CD14-positive monocyte (primary cell): ENCODE measurements at regions not wholly inside any gene's neighbourhood (a gene's known extent, or its start where the extent isn't known, plus 50 kb on each side); places are given as distances from the start of the nearest gene placed in this dataset.
"Not testable (repeated sequence)": the region's sequence is repeated elsewhere in the genome, so short reads cannot be mapped to it uniquely, and the experiment has no call there.

Experiments
- DNase-seq, 3 donors: peaks; one replicate each; pipeline ENCODE4 v3.0.0-alpha.2; 2011 to 2022
- H2AFZ ChIP-seq: 2 replicates; pipeline ENCODE4 v1.6.0; 2012; ENCODE audit warnings: mild to moderate bottlenecking, low read depth, low read length, inconsistent platforms; ENCODE audit not compliant: insufficient read depth, poor library complexity, severe bottlenecking
- H3K27ac ChIP-seq, 2 donors: 1 replicate in 1 of 2; 2 replicates in 1 of 2; pipeline ENCODE4 v1.5.1; 2012 to 2013; ENCODE audit warnings: low read length in 2 of 2, control low read depth in 1 of 2, inconsistent platforms in 1 of 2, low read depth in 1 of 2, mild to moderate bottlenecking in 1 of 2
- H3K27me3 ChIP-seq, 2 donors: one replicate each; pipeline versions ENCODE4 v1.6.0 to v1.6.1; 2011 to 2013; ENCODE audit warnings: low read length in 2 of 2; ENCODE audit not compliant: control insufficient read depth in 2 of 2, insufficient read depth in 2 of 2
- H3K36me3 ChIP-seq, 2 donors: replicated peaks in 1 of 2; 1 replicate in 1 of 2; 2 replicates in 1 of 2; pipeline versions ENCODE4 v1.5.1 to v1.6.1; 2012 to 2013; ENCODE audit warnings: low read length in 2 of 2, control low read depth in 1 of 2, inconsistent platforms in 1 of 2, mild to moderate bottlenecking in 1 of 2; ENCODE audit not compliant: insufficient read depth in 2 of 2, control insufficient read depth in 1 of 2
- H3K4me1 ChIP-seq, 2 donors: 1 replicate in 1 of 2; 2 replicates in 1 of 2; pipeline versions ENCODE4 v1.5.1 to v1.6.1; 2012 to 2013; ENCODE audit warnings: low read length in 2 of 2, control low read depth in 1 of 2, inconsistent platforms in 1 of 2, mild to moderate bottlenecking in 1 of 2, moderate library complexity in 1 of 2; ENCODE audit not compliant: insufficient read depth in 2 of 2, control insufficient read depth in 1 of 2
- H3K4me2 ChIP-seq: replicated peaks from 2 replicates; pipeline ENCODE3; 2012; ENCODE audit warnings: low read length, moderate library complexity, mild to moderate bottlenecking; ENCODE audit not compliant: poor library complexity, severe bottlenecking; ENCODE audit errors: extremely low read depth
- H3K4me3 ChIP-seq, 3 experiments: fragments of 200-600 bp in 1 of 3; sonication (generic) in 1 of 3; replicated peaks in 1 of 3; 1 replicate in 2 of 3; 2 replicates in 1 of 3; pipeline ENCODE4 v1.5.1; 2011 to 2013; ENCODE audit warnings: low read length in 3 of 3, mild to moderate bottlenecking in 3 of 3, control low read depth in 2 of 3, low read depth in 2 of 3, inconsistent platforms in 1 of 3, moderate library complexity in 1 of 3
- H3K79me2 ChIP-seq: 2 replicates; pipeline ENCODE4 v1.6.0; 2012; ENCODE audit warnings: mild to moderate bottlenecking, control low read depth, inconsistent platforms, low read length, moderate library complexity; ENCODE audit not compliant: insufficient read depth
- H3K9ac ChIP-seq: 2 replicates; pipeline ENCODE4 v1.6.0; 2017; ENCODE audit warnings: low read length, mild to moderate bottlenecking; ENCODE audit not compliant: insufficient read depth, poor library complexity, severe bottlenecking
- H3K9me3 ChIP-seq, 2 donors: replicated peaks in 1 of 2; 1 replicate in 1 of 2; 2 replicates in 1 of 2; pipeline versions ENCODE4 v1.5.1 to v1.6.1; 2012 to 2013; ENCODE audit warnings: low read length in 2 of 2, control low read depth in 1 of 2; ENCODE audit not compliant: control insufficient read depth in 1 of 2, insufficient read depth in 1 of 2
- H4K20me1 ChIP-seq: 2 replicates; pipeline ENCODE4 v1.6.0; 2012; ENCODE audit warnings: mild to moderate bottlenecking, low read length, control low read depth, moderate library complexity; ENCODE audit not compliant: insufficient read depth
- H3K27ac Mint-ChIP-seq, 7 donors: one replicate each; pipeline ENCODE4 v1.8.0; 2020; ENCODE audit warnings: mild to moderate bottlenecking in 7 of 7, mixed read lengths in 7 of 7, moderate library complexity in 6 of 7, inconsistent platforms in 2 of 7
- H3K27me3 Mint-ChIP-seq, 3 donors: one replicate each; pipeline ENCODE4 v1.8.0; 2021 to 2022; ENCODE audit warnings: low read depth in 3 of 3, mild to moderate bottlenecking in 3 of 3, mixed read lengths in 3 of 3, moderate library complexity in 3 of 3, inconsistent platforms in 1 of 3
- H3K36me3 Mint-ChIP-seq, 2 donors: one replicate each; pipeline ENCODE4 v1.8.0; 2020; ENCODE audit warnings: mixed read lengths in 2 of 2, inconsistent platforms in 1 of 2, mild to moderate bottlenecking in 1 of 2
- H3K4me1 Mint-ChIP-seq: one replicate; pipeline ENCODE4 v1.8.0; 2020; ENCODE audit warnings: mild to moderate bottlenecking, mixed read lengths
- H3K4me3 Mint-ChIP-seq, 2 donors: one replicate each; pipeline ENCODE4 v1.8.0; 2020; ENCODE audit warnings: mild to moderate bottlenecking in 2 of 2, mixed read lengths in 2 of 2, moderate library complexity in 1 of 2
- H3K9me3 Mint-ChIP-seq, 7 donors: one replicate each; pipeline ENCODE4 v1.8.0; 2020 to 2022; ENCODE audit warnings: mixed read lengths in 7 of 7, mild to moderate bottlenecking in 6 of 7, moderate library complexity in 6 of 7, inconsistent platforms in 2 of 7
- WGBS: methylation state at CpG from one replicate; pipeline ENCODE4 v1.1.5; 2013; ENCODE audit warnings: missing lambda C conversion rate; ENCODE audit not compliant: insufficient coverage; 5-methylcytosine and 5-hydroxymethylcytosine counted together
- intact Hi-C, 2 donors: fragments of 100-400 bp; cut with micrococcal nuclease; formaldehyde crosslinking; loops; one replicate each; pipeline versions ENCODE4 v1.15.0 to v1.15.1; 2023
- TF ChIP-seq, protein P1 (sequence below): fragments of 200-600 bp; IDR thresholded peaks from one replicate; pipeline ENCODE4 v1.8.0; 2022; ENCODE audit warnings: antibody characterized with exemption, mild to moderate bottlenecking

DNA sequence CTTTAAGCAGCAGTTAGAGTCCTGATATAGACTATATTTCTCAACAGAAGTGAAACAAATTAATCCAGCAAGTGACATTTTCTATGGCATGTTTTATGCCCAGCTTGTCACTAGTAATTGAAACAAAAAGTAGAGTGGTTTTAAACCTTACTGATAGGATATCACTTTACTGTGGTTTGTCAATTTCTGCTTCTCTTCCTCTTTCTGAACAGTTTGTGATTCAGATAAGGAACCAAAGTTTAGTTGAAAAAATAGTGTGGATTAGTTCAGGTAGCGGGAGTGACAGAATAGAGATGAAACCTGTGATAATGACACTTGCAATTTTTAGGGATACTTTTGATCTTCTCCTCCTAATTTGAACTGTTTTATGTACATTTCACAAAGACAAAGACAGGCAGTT lies 485.7 kb upstream of the EDIL3 start:
- H3K36me3 Mint-ChIP-seq: no peaks in the 10 kb centered on the region

DNA sequence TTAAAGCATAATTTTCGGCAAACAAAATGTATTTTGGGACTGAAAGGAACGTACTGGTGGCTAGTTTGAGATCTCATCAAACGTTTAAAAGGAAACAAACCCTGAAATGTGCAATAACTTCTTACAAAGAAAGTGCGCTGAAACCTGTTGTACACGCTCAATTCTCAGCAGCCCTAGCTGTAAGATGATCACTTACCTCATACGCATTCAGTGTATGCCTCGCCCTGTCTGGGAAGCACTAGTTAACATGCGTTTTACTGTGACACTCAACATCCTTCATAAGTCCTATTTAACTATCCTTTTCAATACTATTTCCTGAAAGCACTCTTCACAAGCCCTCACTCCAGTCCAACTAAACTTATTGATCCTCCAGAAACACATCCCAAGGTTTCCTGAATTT lies 485.0 kb upstream of the EDIL3 start:
- intact Hi-C loops: no loop called here
- no peaks in the 10 kb centered on the region for H3K9me3 ChIP-seq
- H3K79me2 ChIP-seq: no peaks in the 10 kb centered on the region
- H3K27me3 Mint-ChIP-seq: peaks cover 0 to 3% (median 0%) of the 10 kb centered on the region in 3 donors
- DNase-seq: no peak
- peaks cover 5% of the 10 kb centered on the region for H3K4me1 Mint-ChIP-seq
- H3K4me2 ChIP-seq: no peak overlapping the region
- no peak overlapping the region for H3K27ac ChIP-seq
- no peak overlapping the region for H3K9ac ChIP-seq
- H3K4me1 ChIP-seq: peaks cover 0 to 5% of the 10 kb centered on the region in 2 donors
- TF ChIP-seq, protein P1, sequence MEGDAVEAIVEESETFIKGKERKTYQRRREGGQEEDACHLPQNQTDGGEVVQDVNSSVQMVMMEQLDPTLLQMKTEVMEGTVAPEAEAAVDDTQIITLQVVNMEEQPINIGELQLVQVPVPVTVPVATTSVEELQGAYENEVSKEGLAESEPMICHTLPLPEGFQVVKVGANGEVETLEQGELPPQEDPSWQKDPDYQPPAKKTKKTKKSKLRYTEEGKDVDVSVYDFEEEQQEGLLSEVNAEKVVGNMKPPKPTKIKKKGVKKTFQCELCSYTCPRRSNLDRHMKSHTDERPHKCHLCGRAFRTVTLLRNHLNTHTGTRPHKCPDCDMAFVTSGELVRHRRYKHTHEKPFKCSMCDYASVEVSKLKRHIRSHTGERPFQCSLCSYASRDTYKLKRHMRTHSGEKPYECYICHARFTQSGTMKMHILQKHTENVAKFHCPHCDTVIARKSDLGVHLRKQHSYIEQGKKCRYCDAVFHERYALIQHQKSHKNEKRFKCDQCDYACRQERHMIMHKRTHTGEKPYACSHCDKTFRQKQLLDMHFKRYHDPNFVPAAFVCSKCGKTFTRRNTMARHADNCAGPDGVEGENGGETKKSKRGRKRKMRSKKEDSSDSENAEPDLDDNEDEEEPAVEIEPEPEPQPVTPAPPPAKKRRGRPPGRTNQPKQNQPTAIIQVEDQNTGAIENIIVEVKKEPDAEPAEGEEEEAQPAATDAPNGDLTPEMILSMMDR: no peak
- no peak overlapping the region for H3K4me3 ChIP-seq
- H2AFZ ChIP-seq: no peak overlapping the region
- no peak overlapping the region for H3K27ac Mint-ChIP-seq
- H3K36me3 Mint-ChIP-seq: no peaks in the 10 kb centered on the region
- 87% methylated on average over 7 of the region's 8 CpGs for WGBS
- H4K20me1 ChIP-seq: no peaks in the 10 kb centered on the region
- no peaks in the 10 kb centered on the region for H3K36me3 ChIP-seq
- H3K27me3 ChIP-seq: no peaks in the 10 kb centered on the region
- H3K4me3 Mint-ChIP-seq: no peak overlapping the region
- H3K9me3 Mint-ChIP-seq: peaks cover 0 to 4% (median 0%) of the 10 kb centered on the region in 7 donors

More for the DNA sequence above, 485.7 kb upstream of the EDIL3 start:
- Histone ChIP-seq H3K27ac (no peak overlapping the region), H3K9ac (no peak overlapping the region), H3K79me2 (no peaks in the 10 kb centered on the region), H4K20me1 (no peaks in the 10 kb centered on the region), H3K4me2 (no peak overlapping the region), H3K4me1 (peaks cover 0 to 5% of the 10 kb centered on the region in 2 donors), H3K4me3 (no peak overlapping the region), H3K9me3 (peaks cover 0 to under 1% of the 10 kb centered on the region in 2 donors), H3K27me3 (no peaks in the 10 kb centered on the region), H2AFZ (no peak overlapping the region), H3K36me3 (no peaks in the 10 kb centered on the region)
- TF ChIP-seq, protein P1: no peak
- peaks cover 0 to 6% (median 0%) of the 10 kb centered on the region in 7 donors for H3K9me3 Mint-ChIP-seq
- intact Hi-C loops: no loop called here
- peaks cover 5% of the 10 kb centered on the region for H3K4me1 Mint-ChIP-seq
- H3K4me3 Mint-ChIP-seq: no peak overlapping the region
- no CpG with 5 or more reads among the region's 1 CpG for WGBS
- peaks cover 0 to 3% (median 0%) of the 10 kb centered on the region in 3 donors for H3K27me3 Mint-ChIP-seq
- DNase-seq: no peak
- no peak overlapping the region for H3K27ac Mint-ChIP-seq

DNA sequence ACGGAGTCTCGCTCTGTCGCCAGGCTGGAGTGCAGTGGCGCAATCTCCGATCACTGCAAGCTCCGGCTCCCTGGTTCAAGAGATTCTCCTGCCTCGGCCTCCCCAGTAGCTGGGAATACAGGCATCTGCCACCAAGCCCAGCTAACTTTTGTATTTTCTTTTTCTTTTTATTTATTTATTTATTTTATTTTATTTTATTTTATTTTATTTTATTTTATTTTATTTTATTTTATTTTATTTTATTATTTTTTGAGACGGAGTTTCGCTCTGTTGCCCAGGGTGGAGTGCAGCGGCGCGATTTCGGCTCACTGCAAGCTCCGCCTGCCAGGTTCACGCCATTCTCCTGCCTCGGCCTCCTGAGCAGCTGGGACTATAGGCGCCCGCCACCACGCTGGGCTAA lies 479.3 kb upstream of the EDIL3 start:
- H3K9me3 ChIP-seq: peaks cover 0 to 12% of the 10 kb centered on the region in 2 donors
- H4K20me1 ChIP-seq, H3K27me3 Mint-ChIP-seq, H3K4me1 ChIP-seq, H3K4me3 ChIP-seq, H3K27ac ChIP-seq, H3K27me3 ChIP-seq, H3K36me3 Mint-ChIP-seq, H3K4me1 Mint-ChIP-seq, H3K9ac ChIP-seq, H3K36me3 ChIP-seq, H2AFZ ChIP-seq, H3K27ac Mint-ChIP-seq, DNase-seq, intact Hi-C loops, H3K79me2 ChIP-seq, H3K4me2 ChIP-seq, H3K4me3 Mint-ChIP-seq: not testable (repeated sequence)
- peaks cover 5 to 14% (median 10%) of the 10 kb centered on the region in 7 donors for H3K9me3 Mint-ChIP-seq
- 97% methylated on average over 12 of the region's 19 CpGs for WGBS
